GM23248 (cell line): ENCODE measurements at regions not wholly inside any gene's neighbourhood (a gene's known extent, or its start where the extent isn't known, plus 50 kb on each side); places are given as distances from the start of the nearest gene placed in this dataset.

Experiments used
- DNase-seq: peaks from one replicate; pipeline ENCODE4 v3.0.0-alpha.2; 2015
- H2AFZ ChIP-seq: fragments of 200-600 bp; sonication (generic); 2 replicates; pipeline ENCODE4 v1.6.1; 2016; ENCODE audit warnings: antibody characterized with exemption
- H3F3A ChIP-seq: fragments of 200-600 bp; sonication (generic); 2 replicates; pipeline ENCODE4 v1.6.1; 2016; ENCODE audit warnings: mild to moderate bottlenecking, antibody characterized with exemption, mixed run types; ENCODE audit not compliant: insufficient read depth
- H3K27ac ChIP-seq: fragments of 200-600 bp; sonication (generic); 2 replicates; pipeline ENCODE4 v1.5.1; 2016; ENCODE audit warnings: mild to moderate bottlenecking
- H3K27me3 ChIP-seq: fragments of 200-600 bp; sonication (generic); replicated peaks from 2 replicates; pipeline ENCODE4 v1.6.1; 2016; ENCODE audit warnings: mild to moderate bottlenecking; ENCODE audit not compliant: insufficient read depth
- H3K36me3 ChIP-seq: fragments of 200-600 bp; sonication (generic); 2 replicates; pipeline ENCODE4 v1.6.1; 2016; ENCODE audit warnings: low read depth, mild to moderate bottlenecking
- H3K4me1 ChIP-seq: fragments of 200-600 bp; sonication (generic); 2 replicates; pipeline ENCODE4 v1.6.1; 2016; ENCODE audit warnings: mild to moderate bottlenecking; ENCODE audit not compliant: insufficient read depth
- H3K4me2 ChIP-seq: fragments of 200-600 bp; sonication (generic); one replicate; pipeline ENCODE4 v1.6.1; 2016; ENCODE audit warnings: mild to moderate bottlenecking; ENCODE audit not compliant: unreplicated experiment
- H3K4me3 ChIP-seq: fragments of 200-600 bp; sonication (generic); 2 replicates; pipeline ENCODE4 v1.5.1; 2016; ENCODE audit warnings: mild to moderate bottlenecking
- H3K79me2 ChIP-seq: fragments of 200-600 bp; sonication (generic); 2 replicates; pipeline ENCODE4 v1.6.1; 2016; ENCODE audit warnings: mild to moderate bottlenecking; ENCODE audit not compliant: insufficient read depth
- H3K9ac ChIP-seq: fragments of 200-600 bp; sonication (generic); 2 replicates; pipeline ENCODE4 v1.6.1; 2016; ENCODE audit warnings: mild to moderate bottlenecking
- H3K9me2 ChIP-seq: fragments of 200-600 bp; sonication (generic); 2 replicates; pipeline ENCODE4 v1.6.1; 2016; ENCODE audit warnings: mixed run types, mild to moderate bottlenecking, moderate library complexity; ENCODE audit not compliant: insufficient read depth
- H3K9me3 ChIP-seq: fragments of 200-600 bp; sonication (generic); one replicate; pipeline ENCODE4 v1.6.1; 2017; ENCODE audit warnings: low read depth
- H4K20me1 ChIP-seq: fragments of 200-600 bp; sonication (generic); 2 replicates; pipeline ENCODE4 v1.6.0; 2016; ENCODE audit not compliant: insufficient read depth
- EZH2 ChIP-seq: fragments of 200-600 bp; sonication (generic); IDR thresholded peaks from 2 replicates; pipeline ENCODE4 v1.6.1; 2018; ENCODE audit warnings: antibody characterized with exemption, mild to moderate bottlenecking; ENCODE audit not compliant: insufficient read depth, poor library complexity, severe bottlenecking
- EZH2phosphoT487 ChIP-seq: fragments of 200-600 bp; sonication (generic); IDR thresholded peaks from 2 replicates; pipeline ENCODE4 v1.6.1; 2018; ENCODE audit warnings: antibody characterized with exemption, moderate library complexity, mild to moderate bottlenecking, low read depth; ENCODE audit not compliant: insufficient read depth
- WGBS, 2 experiments: methylation state at CpG; one replicate each; pipeline ENCODE4 v1.1.6; 2015 to 2017; ENCODE audit warnings: low lambda C conversion rate in 2 of 2, low coverage in 1 of 2; ENCODE audit errors: missing lambda C conversion rate in 2 of 2; 5-methylcytosine and 5-hydroxymethylcytosine counted together
- in situ Hi-C: fragments of 300-500 bp; cut with MboI; formaldehyde crosslinking; loops from 2 replicates; pipeline ENCODE4 v1.15.0; 2020

- Histone ChIP-seq H3K27ac (no peak overlapping the region), H3K9ac (no peak overlapping the region), H3K36me3 (no peaks in the 10 kb centered on the region), H3K4me2 (no peak overlapping the region), H4K20me1 (no peaks in the 10 kb centered on the region), H3K9me3 (no peaks in the 10 kb centered on the region), H3K4me3 (no peak overlapping the region), H2AFZ (no peak overlapping the region), H3K79me2 (no peaks in the 10 kb centered on the region), H3K4me1 (no peaks in the 10 kb centered on the region), H3F3A (no peaks in the 10 kb centered on the region), H3K27me3 (no peaks in the 10 kb centered on the region), H3K9me2 (no peaks in the 10 kb centered on the region)
- DNase-seq, result no peak
- in situ Hi-C loops, result loop anchor here (25.0 kb wide), 1 partner anchor 919 kb away; the partner anchor contains the start of gene GRIA1
- WGBS, 2 experiments, result 0% methylated on average over 2 of the region's 2 CpGs
- TF ChIP-seq EZH2 (no peak), EZH2phosphoT487 (no peak)
Observed at GRCh38 chr5:152568016-152568415, 162.9 kb upstream of the NMUR2 start.

DNA sequence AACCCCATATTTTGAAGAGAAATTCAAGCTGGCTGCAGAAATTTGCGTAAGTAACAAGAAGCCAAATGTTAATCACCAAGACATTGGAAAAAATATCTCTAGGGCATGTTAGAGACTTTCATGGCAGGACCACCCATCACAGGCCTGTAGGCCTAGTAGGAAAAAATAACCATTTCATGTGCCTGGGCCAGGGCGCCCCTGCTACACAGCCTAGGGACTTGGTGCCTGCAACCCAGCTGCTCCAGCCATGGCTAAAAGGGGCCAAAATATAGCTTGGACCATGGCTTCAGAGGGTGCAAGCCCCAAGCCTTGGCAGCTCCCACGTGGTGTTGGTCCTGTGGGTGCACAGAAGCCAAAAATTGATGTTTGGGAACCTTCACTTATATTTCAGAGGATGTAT is 167.7 kb upstream of the NMUR2 start:
- in situ Hi-C loops, result loop anchor here (25.0 kb wide), 1 partner anchor 914 kb away; the partner anchor contains the start of gene GRIA1
- no peak for DNase-seq

GRCh38 chr5:152584103-152584502 is 179.0 kb upstream of the NMUR2 start:
- Histone ChIP-seq H3K79me2 (no peaks in the 10 kb centered on the region), H4K20me1 (no peaks in the 10 kb centered on the region), H3K4me1 (no peaks in the 10 kb centered on the region), H3K27ac (no peak overlapping the region), H3K4me2 (no peak overlapping the region), H3F3A (no peaks in the 10 kb centered on the region), H3K4me3 (no peak overlapping the region), H3K9me3 (no peaks in the 10 kb centered on the region), H2AFZ (no peak overlapping the region), H3K9me2 (no peaks in the 10 kb centered on the region), H3K27me3 (no peaks in the 10 kb centered on the region), H3K9ac (no peak overlapping the region), H3K36me3 (no peaks in the 10 kb centered on the region)
- TF ChIP-seq EZH2phosphoT487, result no peak
- TF ChIP-seq EZH2, result no peak
- in situ Hi-C loops, result no loop called here
- WGBS, 2 experiments, result 0 to 10% methylated on average over 3 of the region's 3 CpGs
- DNase-seq, result no peak

More for the DNA sequence above, 167.7 kb upstream of the NMUR2 start:
- H3K4me2 ChIP-seq, result no peak overlapping the region
- no peak for TF ChIP-seq EZH2
- no peak for TF ChIP-seq EZH2phosphoT487
- H3K27ac ChIP-seq, result no peak overlapping the region
- H3K36me3 ChIP-seq, result no peaks in the 10 kb centered on the region
- 24 to 39% methylated on average over 3 of the region's 3 CpGs for WGBS, 2 experiments
- H3K79me2 ChIP-seq, result no peaks in the 10 kb centered on the region
- H3K27me3 ChIP-seq, result no peaks in the 10 kb centered on the region
- no peaks in the 10 kb centered on the region for H3F3A ChIP-seq
- H3K4me3 ChIP-seq, result no peak overlapping the region
- no peaks in the 10 kb centered on the region for H4K20me1 ChIP-seq
- H3K4me1 ChIP-seq, result no peaks in the 10 kb centered on the region
- no peaks in the 10 kb centered on the region for H3K9me2 ChIP-seq
- no peak overlapping the region for H2AFZ ChIP-seq
- no peak overlapping the region for H3K9ac ChIP-seq
- no peaks in the 10 kb centered on the region for H3K9me3 ChIP-seq

GRCh38 chr5:152592416-152592815 is 187.3 kb upstream of the NMUR2 start:
- Histone ChIP-seq H3K4me3 (no peak overlapping the region), H3F3A (no peaks in the 10 kb centered on the region), H3K27ac (no peak overlapping the region), H3K79me2 (no peaks in the 10 kb centered on the region), H2AFZ (no peak overlapping the region), H3K27me3 (no peaks in the 10 kb centered on the region), H3K9me2 (no peaks in the 10 kb centered on the region), H3K9me3 (no peaks in the 10 kb centered on the region), H3K9ac (no peak overlapping the region), H4K20me1 (no peaks in the 10 kb centered on the region), H3K4me2 (no peak overlapping the region), H3K36me3 (no peaks in the 10 kb centered on the region), H3K4me1 (no peaks in the 10 kb centered on the region)
- TF ChIP-seq EZH2 (no peak), EZH2phosphoT487 (no peak)
- DNase-seq, result no peak
- WGBS, 2 experiments, result 7 to 15% methylated on average over 2 of the region's 2 CpGs
- in situ Hi-C loops, result no loop called here

DNA sequence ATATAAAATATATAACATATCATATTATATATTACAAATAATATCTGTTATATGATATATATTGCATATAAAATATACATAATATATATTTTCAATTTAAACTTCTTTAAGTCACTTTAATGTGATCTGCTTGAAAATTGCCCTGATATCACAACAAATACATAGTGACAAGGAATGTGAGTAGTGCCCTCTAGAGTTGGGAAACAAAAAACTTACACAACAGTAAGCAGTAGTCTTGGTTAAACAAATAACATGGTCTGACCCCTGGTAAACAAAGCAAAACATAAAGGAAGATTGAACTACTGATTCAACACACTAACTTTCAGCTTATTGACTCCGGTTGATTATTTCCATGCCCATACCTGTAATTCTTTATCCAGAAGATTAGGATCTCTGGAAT is 188.3 kb upstream of the NMUR2 start:
- in situ Hi-C loops, result no loop called here
- TF ChIP-seq EZH2 (no peak), EZH2phosphoT487 (no peak)

More for the DNA sequence above, 188.3 kb upstream of the NMUR2 start:
- no peak for DNase-seq
- H3K9me3 ChIP-seq, result no peaks in the 10 kb centered on the region
- H3K27ac ChIP-seq, result no peak overlapping the region
- 46 to 65% methylated on average over 1 of the region's 1 CpG for WGBS, 2 experiments
- no peaks in the 10 kb centered on the region for H3K36me3 ChIP-seq
- no peaks in the 10 kb centered on the region for H3K79me2 ChIP-seq
- no peak overlapping the region for H3K4me2 ChIP-seq
- H4K20me1 ChIP-seq, result no peaks in the 10 kb centered on the region
- H3K9ac ChIP-seq, result no peak overlapping the region
- no peaks in the 10 kb centered on the region for H3K9me2 ChIP-seq
- H2AFZ ChIP-seq, result no peak overlapping the region
- no peaks in the 10 kb centered on the region for H3K27me3 ChIP-seq
- no peak overlapping the region for H3K4me3 ChIP-seq
- H3F3A ChIP-seq, result no peaks in the 10 kb centered on the region
- H3K4me1 ChIP-seq, result no peaks in the 10 kb centered on the region
